OCI-LY7 (cell line): ENCODE measurements at regions not wholly inside any gene's neighbourhood (a gene's known extent, or its start where the extent isn't known, plus 50 kb on each side); places are given as distances from the start of the nearest gene placed in this dataset.

Source experiments
- BruUV-seq: library from RNA; stranded (reverse); fragments of 400-500 nt; replicated peaks from 2 replicates; lab custom pipeline; 2021; lab: Mats Ljungman, UMichigan
- CTCF ChIA-PET: fragments of 300-600 bp; sonication (Branson Sonifier 250); formaldehyde crosslinking; loops from one replicate; lab custom pipeline; 2022; ENCODE audit warnings: antibody characterized with exemption; ENCODE audit not compliant: unreplicated experiment; lab: Charles Lee
- POLR2A ChIA-PET: fragments of 300-600 bp; sonication (Branson Sonifier 250); formaldehyde crosslinking; loops from one replicate; lab custom pipeline; 2022; ENCODE audit warnings: antibody characterized with exemption; lab: Charles Lee
- DNase-seq: peaks from one replicate; pipeline ENCODE4 v3.0.0-alpha.2; 2015; ENCODE audit warnings: low spot score
- H2AFZ ChIP-seq: fragments of 200-600 bp; sonication (generic), shearing (Covaris generic); 2 replicates; pipeline ENCODE4 v1.6.1; 2014; ENCODE audit warnings: mild to moderate bottlenecking, antibody characterized with exemption, low read length, moderate library complexity
- H3K27ac ChIP-seq: fragments of 200-600 bp; sonication (generic); 2 replicates; pipeline ENCODE4 v1.5.1; 2014; ENCODE audit warnings: mixed run types, low read depth, mild to moderate bottlenecking, moderate library complexity, low read length, inconsistent platforms; ENCODE audit not compliant: poor library complexity, severe bottlenecking
- H3K36me3 ChIP-seq: fragments of 200-600 bp; sonication (generic); 2 replicates; pipeline ENCODE4 v1.6.1; 2014; ENCODE audit warnings: mild to moderate bottlenecking, antibody characterized with exemption, low read length, moderate library complexity, mixed read lengths; ENCODE audit not compliant: insufficient read depth
- H3K4me1 ChIP-seq: fragments of 200-600 bp; sonication (generic); 2 replicates; pipeline ENCODE4 v1.5.1; 2014; ENCODE audit warnings: mild to moderate bottlenecking, low read length; ENCODE audit not compliant: insufficient read depth, poor library complexity, severe bottlenecking
- H3K4me2 ChIP-seq: fragments of 200-600 bp; sonication (generic); 2 replicates; pipeline ENCODE4 v1.6.1; 2014; ENCODE audit warnings: mild to moderate bottlenecking, low read length
- H3K4me3 ChIP-seq: fragments of 200-600 bp; sonication (generic); 2 replicates; pipeline ENCODE4 v1.5.1; 2014; ENCODE audit warnings: mild to moderate bottlenecking, low read depth, low read length; ENCODE audit not compliant: poor library complexity, severe bottlenecking
- H3K79me2 ChIP-seq: fragments of 200-600 bp; sonication (generic); 2 replicates; pipeline ENCODE4 v1.6.1; 2016; ENCODE audit warnings: low read depth, mild to moderate bottlenecking, low read length, moderate library complexity, mixed read lengths; ENCODE audit not compliant: insufficient read depth
- H3K9me2 ChIP-seq: fragments of 200-600 bp; sonication (generic); 2 replicates; pipeline ENCODE4 v1.6.1; 2016; ENCODE audit warnings: mild to moderate bottlenecking, low read length, mixed read lengths; ENCODE audit not compliant: insufficient read depth
- H3K9me3 ChIP-seq: fragments of 200-600 bp; sonication (generic); 2 replicates; pipeline ENCODE4 v1.6.1; 2014; ENCODE audit warnings: mild to moderate bottlenecking, mixed run types, low read length, mixed read lengths
- H4K20me1 ChIP-seq: fragments of 200-600 bp; sonication (generic); 2 replicates; pipeline ENCODE4 v1.6.1; 2014; ENCODE audit warnings: mild to moderate bottlenecking, antibody characterized with exemption, low read length, moderate library complexity, mixed read lengths; ENCODE audit not compliant: insufficient read depth
- EZH2phosphoT487 ChIP-seq: fragments of 200-600 bp; sonication (generic); IDR thresholded peaks from 2 replicates; pipeline ENCODE4 v1.6.1; 2018; ENCODE audit warnings: low read depth, borderline replicate concordance, mild to moderate bottlenecking, mixed run types, antibody characterized with exemption, low read length, moderate library complexity, mixed read lengths
- intact Hi-C: fragments of 100-400 bp; cut with micrococcal nuclease; formaldehyde crosslinking; loops from one replicate; pipeline ENCODE4 v1.10.0; 2022; ENCODE audit not compliant: unreplicated experiment
- TF ChIP-seq, protein P1 (sequence below): fragments of 200-600 bp; sonication (generic); conservative IDR thresholded peaks from 2 replicates; pipeline ENCODE4 v1.5.1; 2014; ENCODE audit warnings: mild to moderate bottlenecking, antibody characterized with exemption, low read length, moderate library complexity, mixed read lengths

DNA sequence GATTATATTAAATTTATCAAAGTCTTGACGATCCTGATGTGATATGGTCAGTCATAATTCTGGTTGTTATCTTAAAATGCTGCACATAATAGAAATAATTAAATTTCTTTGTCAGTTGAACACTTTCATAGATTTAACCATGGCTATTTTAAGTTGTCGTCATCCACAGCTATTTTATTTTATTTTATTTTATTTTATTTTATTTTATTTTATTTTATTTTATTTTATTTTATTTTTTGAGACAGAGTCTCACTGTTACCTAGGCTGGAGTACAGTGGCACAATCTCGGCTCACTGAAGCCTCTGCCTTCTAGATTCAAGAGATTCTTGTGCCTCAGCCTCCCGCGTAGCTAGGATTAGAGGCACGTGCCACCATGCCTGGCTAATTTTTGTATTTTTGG, 90.5 kb upstream of the KCNK12 start:
- TF ChIP-seq, protein P1, sequence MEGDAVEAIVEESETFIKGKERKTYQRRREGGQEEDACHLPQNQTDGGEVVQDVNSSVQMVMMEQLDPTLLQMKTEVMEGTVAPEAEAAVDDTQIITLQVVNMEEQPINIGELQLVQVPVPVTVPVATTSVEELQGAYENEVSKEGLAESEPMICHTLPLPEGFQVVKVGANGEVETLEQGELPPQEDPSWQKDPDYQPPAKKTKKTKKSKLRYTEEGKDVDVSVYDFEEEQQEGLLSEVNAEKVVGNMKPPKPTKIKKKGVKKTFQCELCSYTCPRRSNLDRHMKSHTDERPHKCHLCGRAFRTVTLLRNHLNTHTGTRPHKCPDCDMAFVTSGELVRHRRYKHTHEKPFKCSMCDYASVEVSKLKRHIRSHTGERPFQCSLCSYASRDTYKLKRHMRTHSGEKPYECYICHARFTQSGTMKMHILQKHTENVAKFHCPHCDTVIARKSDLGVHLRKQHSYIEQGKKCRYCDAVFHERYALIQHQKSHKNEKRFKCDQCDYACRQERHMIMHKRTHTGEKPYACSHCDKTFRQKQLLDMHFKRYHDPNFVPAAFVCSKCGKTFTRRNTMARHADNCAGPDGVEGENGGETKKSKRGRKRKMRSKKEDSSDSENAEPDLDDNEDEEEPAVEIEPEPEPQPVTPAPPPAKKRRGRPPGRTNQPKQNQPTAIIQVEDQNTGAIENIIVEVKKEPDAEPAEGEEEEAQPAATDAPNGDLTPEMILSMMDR = no peak
- TF ChIP-seq EZH2phosphoT487 = no peak
- intact Hi-C loops = no loop called here
- no peaks in the 10 kb centered on the region for H4K20me1 ChIP-seq
- H3K9me2 ChIP-seq = no peaks in the 10 kb centered on the region
- peaks cover 13% of the 10 kb centered on the region; the same call in 1 of the 2 replicates for H3K79me2 ChIP-seq
- no TSS peak for BruUV-seq
- H3K4me2 ChIP-seq = peak overlapping the region; percentile 74
- no peak overlapping the region for H2AFZ ChIP-seq
- CTCF ChIA-PET = no interaction called here
- DNase-seq = no peak
- H3K27ac ChIP-seq = peak overlapping the region; percentile 84
- H3K4me3 ChIP-seq = no peak overlapping the region
- peaks cover 89% of the 10 kb centered on the region for H3K4me1 ChIP-seq
- H3K36me3 ChIP-seq = 0 out of 2 replicates have a peak, but pooled peaks cover 5% of the 10 kb centered on the region
- POLR2A ChIA-PET = interaction anchor here (1.1 to 13.1 kb wide), 3 partner anchors 33 to 109 kb away, joined by 3 to 229 read pairs (median 7); no protein-coding TSS in a partner anchor
- no peaks in the 10 kb centered on the region for H3K9me3 ChIP-seq

DNA sequence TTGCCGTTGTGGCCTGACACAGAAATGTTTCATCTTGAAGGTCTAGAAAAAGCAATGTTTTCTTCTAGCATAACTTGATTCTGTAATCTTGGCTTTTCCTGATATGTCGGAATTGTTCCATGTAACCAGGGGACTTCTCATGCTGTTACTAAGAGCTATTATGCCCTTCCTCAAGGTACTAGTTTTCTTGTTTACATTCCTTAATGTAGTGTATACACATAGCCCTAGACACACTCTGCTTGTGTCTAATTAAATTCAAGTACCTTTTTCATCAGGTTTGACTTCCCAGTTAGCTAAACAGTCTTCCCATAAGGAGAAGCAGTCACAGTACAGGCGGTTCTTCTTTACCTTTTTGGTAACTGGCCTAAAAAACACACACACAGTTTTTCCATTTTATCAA, 89.4 kb upstream of the KCNK12 start:
- Histone ChIP-seq H3K79me2 (peaks cover 23% of the 10 kb centered on the region; the same call in 1 of the 2 replicates), H3K4me2 (peak overlapping the region; percentile 55), H3K27ac (peak overlapping the region; percentile 97), H3K36me3 (0 out of 2 replicates have a peak, but pooled peaks cover 3% of the 10 kb centered on the region), H3K9me2 (no peaks in the 10 kb centered on the region), H3K4me1 (peaks cover 98% of the 10 kb centered on the region), H2AFZ (peak overlapping the region; percentile 62; the same call in 1 of the 2 replicates), H3K9me3 (no peaks in the 10 kb centered on the region), H3K4me3 (peak overlapping the region; percentile 3), H4K20me1 (no peaks in the 10 kb centered on the region)
- intact Hi-C loops = no loop called here
- no peak for DNase-seq
- ChIA-PET CTCF (no interaction called here), POLR2A (interaction anchor here (0.5 to 13.1 kb wide), 11 partner anchors 15 to 133 kb away, joined by 3 to 229 read pairs (median 3); no protein-coding TSS in a partner anchor)
- no TSS peak for BruUV-seq
- TF ChIP-seq EZH2phosphoT487 = no peak
- TF ChIP-seq, protein P1 = no peak
